HG03108 (cell line): ENCODE measurements at regions not wholly inside any gene's neighbourhood (a gene's known extent, or its start where the extent isn't known, plus 50 kb on each side); places are given as distances from the start of the nearest gene placed in this dataset.

Source experiments
- ATAC-seq: cut with Tn5 transposase; IDR thresholded peaks from one replicate; pipeline ENCODE4 v1.9.1; 2021; ENCODE audit warnings: moderate library complexity; ENCODE audit not compliant: unreplicated experiment

- ATAC-seq: no peak
Measured at GRCh38 chr5:6274846-6275543, 103.4 kb downstream of the MED10 start.

DNA sequence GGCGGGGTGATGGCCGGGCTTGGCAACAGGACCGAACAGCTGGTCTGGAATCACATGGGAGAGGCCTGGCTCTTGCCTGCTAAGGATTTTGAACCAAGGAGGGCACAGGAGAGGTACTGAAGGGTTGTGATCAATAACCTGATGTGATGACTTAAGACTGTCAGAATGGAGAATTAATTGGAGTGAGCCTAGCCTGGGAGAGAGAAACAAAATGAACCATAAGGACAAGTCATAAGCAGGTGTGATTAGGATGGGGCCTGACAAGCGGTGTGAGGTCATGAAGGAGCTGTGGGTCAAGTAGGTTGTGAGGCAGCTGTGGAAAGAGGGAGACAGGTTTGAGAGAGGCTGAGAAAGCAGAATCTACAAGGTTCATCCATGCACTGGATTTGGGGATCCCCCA lies 104.6 kb downstream of the MED10 start:
- ATAC-seq: no peak

GRCh38 chr5:6273090-6273735 lies 105.1 kb downstream of the MED10 start:
- peak; percentile 64 for ATAC-seq

DNA sequence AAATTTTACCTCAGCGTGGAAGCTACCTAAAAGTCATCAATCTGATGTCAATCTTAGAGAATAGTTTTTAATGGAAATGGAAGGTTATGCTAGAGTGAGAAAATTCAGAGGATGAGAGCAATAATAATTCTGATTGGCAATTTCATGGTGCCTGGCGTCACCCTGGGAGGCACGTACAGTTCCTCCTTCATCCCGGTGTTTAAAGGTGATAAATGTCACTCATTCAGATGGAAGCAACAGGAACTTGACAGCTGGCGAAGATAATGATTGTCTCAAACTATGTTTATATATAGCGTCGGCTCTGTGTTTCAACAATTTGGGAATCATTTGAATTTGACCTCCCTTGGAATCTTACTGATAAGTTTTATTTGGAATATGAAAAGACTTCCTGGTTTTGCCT lies 108.4 kb downstream of the MED10 start:
- no peak for ATAC-seq

DNA sequence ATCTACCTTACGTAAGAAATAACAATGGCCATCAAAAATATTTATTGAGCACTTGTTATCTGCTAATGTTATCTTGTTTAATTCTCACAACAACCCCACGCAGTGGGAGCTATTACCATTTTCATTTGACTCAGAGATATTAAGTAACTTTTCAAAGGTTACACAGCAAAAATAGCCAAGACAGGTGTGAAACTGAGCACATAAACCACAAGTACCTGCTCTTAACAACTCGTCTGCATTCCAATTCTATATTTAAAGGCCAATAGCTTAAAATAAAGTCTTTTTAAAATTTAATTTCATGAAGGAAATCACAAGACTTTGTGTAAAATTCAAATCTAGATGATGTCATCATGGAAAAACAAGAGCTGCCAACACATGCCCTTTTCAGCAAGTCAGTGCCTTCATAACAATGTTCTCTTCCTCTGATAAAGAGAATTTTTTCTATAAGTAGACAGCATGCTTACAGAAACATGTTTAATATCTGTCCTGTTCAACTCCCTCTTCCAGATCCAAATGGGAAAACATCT lies 111.6 kb downstream of the MED10 start:
- no peak for ATAC-seq

GRCh38 chr5:6264394-6264793 lies 114.0 kb downstream of the MED10 start:
- ATAC-seq: no peak

GRCh38 chr5:6262651-6263363 lies 115.5 kb downstream of the MED10 start:
- no peak for ATAC-seq

GRCh38 chr5:6261668-6262067 lies 116.7 kb downstream of the MED10 start:
- no peak for ATAC-seq

GRCh38 chr5:6261256-6261655 lies 117.1 kb downstream of the MED10 start:
- ATAC-seq: no peak

GRCh38 chr5:6260846-6261245 lies 117.5 kb downstream of the MED10 start:
- no peak for ATAC-seq

DNA sequence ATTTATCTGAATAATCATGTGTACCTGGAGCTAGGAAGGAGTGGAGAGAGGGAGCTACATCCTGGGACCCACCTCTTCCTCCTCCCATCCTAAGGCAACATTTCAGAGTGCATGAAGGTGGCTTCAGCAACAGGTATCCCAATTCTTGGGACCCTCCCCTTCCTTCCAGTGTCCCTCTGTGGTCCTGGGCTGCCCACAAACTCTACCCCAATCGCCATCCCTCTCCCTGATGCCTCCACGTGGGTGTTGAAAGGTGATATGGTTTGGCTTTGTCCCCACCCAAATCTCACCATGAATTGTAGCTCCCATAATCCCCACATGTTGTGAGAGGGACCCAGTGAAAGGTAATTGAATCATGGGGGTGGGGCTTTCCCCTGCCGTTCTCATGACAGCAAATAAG lies 121.4 kb downstream of the MED10 start:
- ATAC-seq: no peak

DNA sequence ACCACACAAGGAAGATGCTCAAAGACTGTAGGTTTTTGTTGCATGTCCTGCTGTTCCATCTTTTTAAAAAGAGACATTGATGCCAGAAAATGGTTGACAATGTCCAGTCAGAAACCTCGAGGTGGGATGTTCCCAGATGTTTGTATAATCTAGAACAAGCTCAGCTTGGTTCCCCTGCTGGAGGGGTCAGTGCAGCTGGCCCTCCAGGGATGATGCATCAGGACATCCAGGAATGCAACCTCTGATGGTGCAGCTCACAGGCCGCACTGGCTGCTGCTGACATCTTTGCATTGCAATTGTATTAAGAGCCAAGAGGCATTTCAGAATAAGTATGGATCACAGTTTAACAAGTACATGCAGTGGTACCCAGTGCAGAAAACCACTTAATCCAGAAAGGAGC lies 122.4 kb downstream of the MED10 start:
- ATAC-seq: no peak

DNA sequence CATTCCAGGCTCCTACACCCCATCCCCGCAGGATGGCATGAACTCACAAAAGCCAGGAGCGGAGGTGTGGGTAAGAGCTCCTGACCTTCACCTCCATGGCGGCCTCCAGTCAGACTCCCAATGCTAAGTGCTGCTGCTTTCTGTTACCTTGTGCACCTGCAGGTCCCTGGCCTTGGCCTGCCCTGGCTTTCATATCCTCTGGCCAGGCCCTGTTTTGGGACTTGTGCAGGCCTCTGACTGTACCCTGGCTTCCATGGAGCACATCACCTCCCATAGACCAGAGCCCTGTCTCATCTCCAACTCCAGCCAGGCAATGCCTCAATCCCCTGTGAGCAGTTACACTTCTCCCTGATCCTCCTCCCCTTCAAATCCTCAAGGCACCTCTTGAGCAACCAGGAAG lies 124.5 kb downstream of the MED10 start:
- ATAC-seq: no peak

DNA sequence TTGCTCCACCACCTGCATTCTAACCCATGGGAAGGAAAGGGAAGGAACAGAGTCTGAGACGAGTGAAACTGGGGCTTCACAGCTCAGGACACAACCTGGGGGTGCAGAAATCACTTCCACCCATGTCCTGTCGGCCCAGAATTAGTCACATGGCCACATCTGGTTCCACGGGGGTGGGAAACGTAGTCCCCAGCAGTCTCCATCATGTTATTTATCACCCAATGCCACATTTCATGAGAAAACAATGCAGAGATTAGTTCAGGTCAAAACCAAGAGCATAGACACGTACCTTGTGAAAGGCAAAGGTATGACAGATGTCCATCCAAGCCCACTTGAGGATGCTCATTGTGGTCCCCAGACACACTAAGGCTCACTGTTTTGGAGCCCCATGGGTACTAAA lies 125.1 kb downstream of the MED10 start:
- ATAC-seq: no peak

DNA sequence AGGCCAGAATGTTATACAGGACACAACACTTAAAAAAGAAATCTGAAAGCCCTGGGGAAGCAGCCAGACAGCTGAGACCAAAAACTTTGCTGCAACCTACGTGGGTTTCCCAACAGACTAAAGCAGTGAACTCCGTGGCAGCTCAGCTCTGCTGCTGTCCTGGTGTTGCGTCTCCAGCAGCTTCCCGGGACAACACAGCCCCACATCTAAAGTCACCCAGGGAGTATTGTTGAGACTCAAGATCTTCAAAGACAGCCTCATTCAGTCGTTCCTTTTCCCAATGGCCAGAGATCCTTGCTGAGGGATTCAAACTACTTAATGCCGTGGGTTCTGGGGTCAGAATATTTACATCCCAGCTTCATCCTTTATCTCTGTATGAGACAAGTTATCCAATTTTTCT lies 125.8 kb downstream of the MED10 start:
- no peak for ATAC-seq

GRCh38 chr5:6251565-6252102 lies 126.7 kb downstream of the MED10 start:
- no peak for ATAC-seq

DNA sequence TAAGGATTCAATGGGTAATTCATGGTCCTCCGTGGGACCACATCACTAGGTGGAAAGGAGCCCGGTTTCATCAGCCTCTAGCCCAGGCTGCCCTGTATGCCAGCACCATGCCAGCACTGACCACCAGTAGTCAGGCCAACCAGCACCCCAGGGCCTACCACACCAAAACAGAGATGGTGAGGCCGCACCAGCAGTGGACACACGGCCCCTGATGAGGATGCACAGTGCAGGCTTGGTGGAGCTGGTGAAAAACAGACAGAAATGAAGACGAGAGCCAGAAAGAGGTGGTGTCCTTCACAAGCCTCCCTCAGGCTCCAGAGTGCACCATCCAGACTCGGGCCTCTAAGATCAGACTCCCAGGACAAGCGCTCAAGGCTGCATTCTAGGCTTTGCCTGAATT lies 128.2 kb downstream of the MED10 start:
- no peak for ATAC-seq

GRCh38 chr5:6248132-6248531 lies 130.2 kb downstream of the MED10 start:
- no peak for ATAC-seq

DNA sequence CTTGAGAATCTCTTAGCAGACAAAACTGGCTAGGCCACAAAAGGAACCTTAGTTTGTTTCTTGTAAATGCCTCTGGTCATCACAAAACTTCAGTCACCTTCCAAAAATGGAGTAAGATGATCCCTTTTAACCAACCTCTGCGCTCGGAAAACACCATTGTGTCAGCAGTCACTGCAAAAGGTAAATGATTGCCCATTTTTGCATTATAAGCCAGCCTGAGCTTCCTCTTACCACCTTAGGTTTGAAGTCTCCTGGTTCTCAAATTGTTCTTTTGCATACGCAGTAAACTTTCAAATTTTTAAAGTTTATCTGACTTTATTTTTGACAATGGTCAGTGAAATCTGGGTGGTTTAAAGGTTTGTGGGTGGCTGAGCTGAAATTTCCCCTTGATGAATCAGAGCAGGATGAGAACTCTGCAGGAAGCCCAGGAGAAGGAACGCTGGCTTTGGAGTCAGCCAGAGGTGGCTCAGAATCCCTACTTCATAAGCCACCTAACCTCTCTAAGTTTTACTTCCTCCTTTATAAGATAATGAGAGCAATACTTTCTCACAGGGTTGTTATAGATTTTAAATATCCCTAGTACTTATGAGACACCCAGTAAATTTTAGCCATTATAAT lies 131.4 kb downstream of the MED10 start:
- ATAC-seq: no peak

DNA sequence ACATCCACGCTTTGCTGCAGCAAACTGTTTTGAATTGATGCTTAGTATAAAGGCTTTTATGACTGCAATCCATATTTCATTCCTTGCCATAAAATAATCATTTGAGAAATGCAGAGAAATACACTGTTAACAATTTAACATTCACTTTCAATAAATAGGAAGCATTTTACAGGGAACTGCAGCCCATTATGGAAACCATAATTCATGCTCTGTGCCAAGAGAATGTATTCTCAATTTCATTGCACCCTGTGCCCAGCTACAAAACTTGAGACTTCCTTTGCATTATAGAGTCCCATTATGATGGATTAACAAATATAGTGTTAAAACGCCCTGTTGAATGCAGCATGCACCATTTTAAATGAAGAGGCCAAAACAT lies 134.0 kb downstream of the MED10 start:
- ATAC-seq: no peak

GRCh38 chr5:6243706-6244338 lies 134.5 kb downstream of the MED10 start:
- no peak for ATAC-seq
